Osteocyte (in vitro differentiated cells): ENCODE measurements at regions not wholly inside any gene's neighbourhood (a gene's known extent, or its start where the extent isn't known, plus 50 kb on each side); places are given as distances from the start of the nearest gene placed in this dataset.

Source experiments
- DNase-seq: peaks from one replicate; pipeline ENCODE4 v3.0.0; 2021; ENCODE audit warnings: mixed read lengths; ENCODE audit not compliant: unreplicated experiment; ENCODE audit errors: extremely low spot score
- H3K27ac Mint-ChIP-seq: one replicate; pipeline ENCODE4 v1.8.0; 2021; ENCODE audit warnings: mild to moderate bottlenecking, mixed read lengths; ENCODE audit not compliant: unreplicated experiment
- H3K27me3 Mint-ChIP-seq: one replicate; pipeline ENCODE4 v1.8.0; 2021; ENCODE audit warnings: mixed read lengths; ENCODE audit not compliant: unreplicated experiment
- H3K36me3 Mint-ChIP-seq: one replicate; pipeline ENCODE4 v1.8.0; 2021; ENCODE audit warnings: mixed read lengths; ENCODE audit not compliant: unreplicated experiment
- H3K4me1 Mint-ChIP-seq: one replicate; pipeline ENCODE4 v1.8.0; 2021; ENCODE audit warnings: mixed read lengths; ENCODE audit not compliant: unreplicated experiment
- H3K4me3 Mint-ChIP-seq: one replicate; pipeline ENCODE4 v1.8.0; 2021; ENCODE audit warnings: mild to moderate bottlenecking, moderate library complexity, mixed read lengths; ENCODE audit not compliant: unreplicated experiment
- H3K9me3 Mint-ChIP-seq: one replicate; pipeline ENCODE4 v1.8.0; 2021; ENCODE audit warnings: mixed read lengths; ENCODE audit not compliant: unreplicated experiment
- TF ChIP-seq, protein P1 (sequence below): fragments of 200-600 bp; sonication (generic); IDR thresholded peaks from 2 replicates; pipeline ENCODE4 v1.5.0; 2021; ENCODE audit warnings: antibody characterized with exemption, mild to moderate bottlenecking, moderate library complexity

DNA sequence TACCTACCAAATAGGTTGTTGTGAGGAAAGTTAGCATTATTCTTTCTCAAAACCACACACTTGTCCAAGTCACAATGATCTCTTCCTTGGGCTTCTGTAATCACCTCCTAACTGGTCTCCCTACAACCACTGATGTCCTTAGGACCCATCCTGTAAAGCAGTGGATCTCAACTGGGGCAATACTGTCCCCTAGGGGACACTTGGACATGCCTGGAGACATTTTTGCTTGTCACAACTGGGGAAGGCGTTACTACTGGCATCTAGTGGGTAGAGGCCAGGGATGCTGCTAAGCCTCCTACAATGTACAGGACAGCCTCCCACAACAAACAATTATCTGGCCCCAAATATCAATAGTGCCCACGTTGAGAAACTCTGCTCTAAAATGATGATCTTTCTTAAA, 118.7 kb upstream of the AP1S2 start:
- DNase-seq: no peak
- TF ChIP-seq, protein P1, sequence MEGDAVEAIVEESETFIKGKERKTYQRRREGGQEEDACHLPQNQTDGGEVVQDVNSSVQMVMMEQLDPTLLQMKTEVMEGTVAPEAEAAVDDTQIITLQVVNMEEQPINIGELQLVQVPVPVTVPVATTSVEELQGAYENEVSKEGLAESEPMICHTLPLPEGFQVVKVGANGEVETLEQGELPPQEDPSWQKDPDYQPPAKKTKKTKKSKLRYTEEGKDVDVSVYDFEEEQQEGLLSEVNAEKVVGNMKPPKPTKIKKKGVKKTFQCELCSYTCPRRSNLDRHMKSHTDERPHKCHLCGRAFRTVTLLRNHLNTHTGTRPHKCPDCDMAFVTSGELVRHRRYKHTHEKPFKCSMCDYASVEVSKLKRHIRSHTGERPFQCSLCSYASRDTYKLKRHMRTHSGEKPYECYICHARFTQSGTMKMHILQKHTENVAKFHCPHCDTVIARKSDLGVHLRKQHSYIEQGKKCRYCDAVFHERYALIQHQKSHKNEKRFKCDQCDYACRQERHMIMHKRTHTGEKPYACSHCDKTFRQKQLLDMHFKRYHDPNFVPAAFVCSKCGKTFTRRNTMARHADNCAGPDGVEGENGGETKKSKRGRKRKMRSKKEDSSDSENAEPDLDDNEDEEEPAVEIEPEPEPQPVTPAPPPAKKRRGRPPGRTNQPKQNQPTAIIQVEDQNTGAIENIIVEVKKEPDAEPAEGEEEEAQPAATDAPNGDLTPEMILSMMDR: peak; percentile 24
- H3K9me3 Mint-ChIP-seq: no peaks in the 10 kb centered on the region
- H3K4me3 Mint-ChIP-seq: no peak overlapping the region
- peaks cover 2% of the 10 kb centered on the region for H3K4me1 Mint-ChIP-seq
- H3K36me3 Mint-ChIP-seq: no peaks in the 10 kb centered on the region
- no peaks in the 10 kb centered on the region for H3K27me3 Mint-ChIP-seq
- no peak overlapping the region for H3K27ac Mint-ChIP-seq

- no peaks in the 10 kb centered on the region for H3K27me3 Mint-ChIP-seq
- no peaks in the 10 kb centered on the region for H3K9me3 Mint-ChIP-seq
- H3K4me3 Mint-ChIP-seq: no peak overlapping the region
- H3K4me1 Mint-ChIP-seq: no peaks in the 10 kb centered on the region
- no peak for DNase-seq
- no peak overlapping the region for H3K27ac Mint-ChIP-seq
- TF ChIP-seq, protein P1: no peak
- H3K36me3 Mint-ChIP-seq: no peaks in the 10 kb centered on the region
Observed at GRCh38 chrX:15971696-15972095, 117.1 kb upstream of the AP1S2 start.

DNA sequence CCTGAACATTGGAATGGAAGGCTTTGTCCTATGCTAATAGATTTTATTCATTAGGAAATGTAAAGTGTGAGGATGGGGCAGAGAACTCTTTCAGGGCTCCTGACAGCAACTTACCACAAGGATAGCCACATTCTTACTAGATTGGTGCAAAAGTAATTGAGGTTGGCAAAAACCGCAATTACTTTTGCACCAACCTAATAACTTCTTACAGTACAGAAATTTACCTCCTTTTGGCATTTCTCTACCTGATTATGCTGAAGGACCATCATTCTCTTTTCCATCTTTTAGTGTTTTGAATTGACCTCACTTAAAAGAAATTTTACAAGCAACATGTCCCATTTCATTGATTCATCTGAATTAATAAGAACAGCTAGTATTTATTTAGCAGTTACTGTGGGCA, 109.2 kb upstream of the AP1S2 start:
- no peaks in the 10 kb centered on the region for H3K9me3 Mint-ChIP-seq
- no peak overlapping the region for H3K4me3 Mint-ChIP-seq
- no peaks in the 10 kb centered on the region for H3K36me3 Mint-ChIP-seq
- peaks cover 8% of the 10 kb centered on the region for H3K27me3 Mint-ChIP-seq
- H3K27ac Mint-ChIP-seq: no peak overlapping the region
- TF ChIP-seq, protein P1: no peak
- no peaks in the 10 kb centered on the region for H3K4me1 Mint-ChIP-seq
- DNase-seq: no peak

DNA sequence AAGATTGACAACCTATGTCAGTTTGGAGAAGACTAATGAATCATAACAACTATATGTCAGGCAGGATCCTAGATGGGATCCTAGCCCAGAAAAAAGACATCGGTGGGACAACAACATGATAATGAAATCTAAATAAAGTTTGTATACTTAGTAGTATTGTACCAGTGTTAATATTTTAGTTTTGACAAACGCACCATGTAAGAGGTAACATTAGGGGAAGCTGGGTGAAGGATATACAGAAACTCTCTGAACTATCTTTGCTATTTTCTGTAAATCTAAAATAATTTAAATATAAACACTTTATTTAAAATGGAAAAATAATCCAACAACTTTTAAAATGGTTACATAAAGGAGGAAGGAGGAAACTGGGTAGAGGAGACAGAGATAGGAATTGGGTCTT, 105.6 kb upstream of the AP1S2 start:
- H3K27ac Mint-ChIP-seq: no peak overlapping the region
- H3K36me3 Mint-ChIP-seq: no peaks in the 10 kb centered on the region
- no peak for DNase-seq
- no peak overlapping the region for H3K4me3 Mint-ChIP-seq
- peaks cover 3% of the 10 kb centered on the region for H3K27me3 Mint-ChIP-seq
- H3K4me1 Mint-ChIP-seq: no peaks in the 10 kb centered on the region
- TF ChIP-seq, protein P1: no peak
- no peaks in the 10 kb centered on the region for H3K9me3 Mint-ChIP-seq

- TF ChIP-seq, protein P1: no peak
- no peak overlapping the region for H3K27ac Mint-ChIP-seq
- no peaks in the 10 kb centered on the region for H3K27me3 Mint-ChIP-seq
- DNase-seq: no peak
- no peaks in the 10 kb centered on the region for H3K36me3 Mint-ChIP-seq
- H3K4me3 Mint-ChIP-seq: no peak overlapping the region
- no peaks in the 10 kb centered on the region for H3K9me3 Mint-ChIP-seq
- H3K4me1 Mint-ChIP-seq: no peaks in the 10 kb centered on the region
Observed at GRCh38 chrX:15956681-15957080, 102.1 kb upstream of the AP1S2 start.
